GM23338 (cell line): ENCODE measurements at regions not wholly inside any gene's neighbourhood (a gene's known extent, or its start where the extent isn't known, plus 50 kb on each side); places are given as distances from the start of the nearest gene placed in this dataset.

Experiments
- ATAC-seq: fragments of 200-7000 bp; cut with Tn5 transposase; 3 replicates; pipeline ENCODE4 v1.9.1; 2020
- DNase-seq: peaks from one replicate; pipeline ENCODE4 v3.0.0-alpha.2; 2015; ENCODE audit warnings: low spot score
- H2AFZ ChIP-seq: fragments of 200-600 bp; sonication (generic); 2 replicates; pipeline ENCODE4 v1.8.0; 2016; ENCODE audit warnings: antibody characterized with exemption, mild to moderate bottlenecking, moderate library complexity
- H3F3A ChIP-seq: fragments of 200-600 bp; sonication (generic); replicated peaks from 2 replicates; pipeline ENCODE4 v1.8.0; 2017; ENCODE audit warnings: antibody characterized with exemption, mixed run types, low read depth
- H3K27ac ChIP-seq: fragments of 200-600 bp; sonication (generic); 2 replicates; pipeline ENCODE4 v1.6.1; 2016; ENCODE audit warnings: low read depth
- H3K27me3 ChIP-seq: fragments of 200-600 bp; sonication (generic); 2 replicates; pipeline ENCODE4 v1.8.0; 2016; ENCODE audit warnings: mild to moderate bottlenecking, mixed run types, moderate library complexity; ENCODE audit not compliant: insufficient read depth
- H3K36me3 ChIP-seq: fragments of 200-600 bp; sonication (generic); 2 replicates; pipeline ENCODE4 v1.8.0; 2016; ENCODE audit warnings: mild to moderate bottlenecking; ENCODE audit not compliant: insufficient read depth
- H3K4me1 ChIP-seq: fragments of 200-600 bp; sonication (generic); 2 replicates; pipeline ENCODE4 v1.8.0; 2016; ENCODE audit warnings: mild to moderate bottlenecking, moderate library complexity; ENCODE audit not compliant: insufficient read depth
- H3K4me2 ChIP-seq: fragments of 200-600 bp; sonication (generic); 2 replicates; pipeline ENCODE4 v1.7.1; 2017; ENCODE audit warnings: mixed run types
- H3K4me3 ChIP-seq: fragments of 200-600 bp; sonication (generic); 2 replicates; pipeline ENCODE4 v1.6.1; 2016; ENCODE audit warnings: mixed run types
- H3K79me2 ChIP-seq: fragments of 200-600 bp; sonication (generic); replicated peaks from 2 replicates; pipeline ENCODE4 v1.8.0; 2017; ENCODE audit warnings: mild to moderate bottlenecking; ENCODE audit not compliant: insufficient read depth
- H3K9me2 ChIP-seq: fragments of 200-600 bp; sonication (generic); 2 replicates; pipeline ENCODE4 v1.8.0; 2017; ENCODE audit not compliant: insufficient read depth
- H4K20me1 ChIP-seq: fragments of 200-600 bp; sonication (generic); replicated peaks from 2 replicates; pipeline ENCODE4 v1.8.0; 2017; ENCODE audit warnings: mild to moderate bottlenecking; ENCODE audit not compliant: insufficient read depth
- H3K27ac Mint-ChIP-seq: 2 replicates; pipeline ENCODE4 v1.8.0; 2020; ENCODE audit warnings: inconsistent platforms, mild to moderate bottlenecking, moderate library complexity, mixed read lengths
- H3K27me3 Mint-ChIP-seq: 3 replicates; pipeline ENCODE4 v1.8.0; 2022; ENCODE audit warnings: low read depth, mild to moderate bottlenecking, moderate library complexity, mixed read lengths, inconsistent platforms; ENCODE audit not compliant: insufficient read depth, poor library complexity
- H3K36me3 Mint-ChIP-seq: 3 replicates; pipeline ENCODE4 v1.8.0; 2021; ENCODE audit warnings: low read depth, mild to moderate bottlenecking, inconsistent platforms, moderate library complexity, mixed read lengths
- H3K4me1 Mint-ChIP-seq: 3 replicates; pipeline ENCODE4 v1.8.0; 2020; ENCODE audit warnings: mild to moderate bottlenecking, inconsistent platforms, mixed read lengths
- H3K4me3 Mint-ChIP-seq: 3 replicates; pipeline ENCODE4 v1.8.0; 2021; ENCODE audit warnings: moderate library complexity, mild to moderate bottlenecking, inconsistent platforms, mixed read lengths
- H3K9me3 Mint-ChIP-seq: 3 replicates; pipeline ENCODE4 v1.8.0; 2020; ENCODE audit warnings: moderate library complexity, mild to moderate bottlenecking, inconsistent platforms, mixed read lengths
- ETS1 ChIP-seq: IDR thresholded peaks from 2 replicates; pipeline ENCODE4 v1.6.1; 2016; ENCODE audit warnings: antibody characterized with exemption
- EZH2 ChIP-seq: fragments of 200-600 bp; sonication (generic); IDR thresholded peaks from one replicate; pipeline ENCODE4 v1.8.0; 2017; ENCODE audit warnings: antibody characterized with exemption, mild to moderate bottlenecking, low read depth; ENCODE audit not compliant: unreplicated experiment
- JUNB ChIP-seq: IDR thresholded peaks from one replicate; pipeline ENCODE4 v1.6.1; 2016; ENCODE audit warnings: antibody characterized with exemption; ENCODE audit not compliant: unreplicated experiment
- NANOG ChIP-seq: IDR thresholded peaks from 2 replicates; pipeline ENCODE4 v1.6.1; 2016; ENCODE audit warnings: antibody characterized with exemption, borderline replicate concordance
- POLR2AphosphoS5 ChIP-seq: IDR thresholded peaks from 2 replicates; pipeline ENCODE4 v1.6.1; 2016; ENCODE audit warnings: antibody characterized with exemption, low read depth
- ZNF114 ChIP-seq: fragments of 250-450 bp; sonication (Bioruptor Pico); IDR thresholded peaks from 2 replicates; pipeline ENCODE4 v1.5.0; 2020; ENCODE audit warnings: mild to moderate bottlenecking, moderate library complexity
- ZNF331 ChIP-seq: fragments of 250-450 bp; sonication (Bioruptor Pico); IDR thresholded peaks from 2 replicates; pipeline ENCODE4 v1.5.0; 2020; ENCODE audit warnings: low read depth, mild to moderate bottlenecking, moderate library complexity
- TF ChIP-seq, protein P1 (sequence below): fragments of 250-450 bp; sonication (Bioruptor Pico); IDR thresholded peaks from 2 replicates; pipeline ENCODE4 v1.5.0; 2020; ENCODE audit warnings: mild to moderate bottlenecking, moderate library complexity
- TF ChIP-seq, protein P2 (sequence below), 2 experiments: fragments of 200-600 bp in 1 of 2; sonication (generic) in 1 of 2; conservative IDR thresholded peaks; 2 replicates each; pipeline versions ENCODE4 v1.5.1 to v1.6.1; 2016 to 2017; ENCODE audit warnings: antibody characterized with exemption in 2 of 2, low read depth in 2 of 2, mild to moderate bottlenecking in 2 of 2, moderate library complexity in 1 of 2

GRCh38 chr7:96833676-96834453 lies 124.2 kb upstream of the SEM1 start (continued):
- TF ChIP-seq, protein P1, sequence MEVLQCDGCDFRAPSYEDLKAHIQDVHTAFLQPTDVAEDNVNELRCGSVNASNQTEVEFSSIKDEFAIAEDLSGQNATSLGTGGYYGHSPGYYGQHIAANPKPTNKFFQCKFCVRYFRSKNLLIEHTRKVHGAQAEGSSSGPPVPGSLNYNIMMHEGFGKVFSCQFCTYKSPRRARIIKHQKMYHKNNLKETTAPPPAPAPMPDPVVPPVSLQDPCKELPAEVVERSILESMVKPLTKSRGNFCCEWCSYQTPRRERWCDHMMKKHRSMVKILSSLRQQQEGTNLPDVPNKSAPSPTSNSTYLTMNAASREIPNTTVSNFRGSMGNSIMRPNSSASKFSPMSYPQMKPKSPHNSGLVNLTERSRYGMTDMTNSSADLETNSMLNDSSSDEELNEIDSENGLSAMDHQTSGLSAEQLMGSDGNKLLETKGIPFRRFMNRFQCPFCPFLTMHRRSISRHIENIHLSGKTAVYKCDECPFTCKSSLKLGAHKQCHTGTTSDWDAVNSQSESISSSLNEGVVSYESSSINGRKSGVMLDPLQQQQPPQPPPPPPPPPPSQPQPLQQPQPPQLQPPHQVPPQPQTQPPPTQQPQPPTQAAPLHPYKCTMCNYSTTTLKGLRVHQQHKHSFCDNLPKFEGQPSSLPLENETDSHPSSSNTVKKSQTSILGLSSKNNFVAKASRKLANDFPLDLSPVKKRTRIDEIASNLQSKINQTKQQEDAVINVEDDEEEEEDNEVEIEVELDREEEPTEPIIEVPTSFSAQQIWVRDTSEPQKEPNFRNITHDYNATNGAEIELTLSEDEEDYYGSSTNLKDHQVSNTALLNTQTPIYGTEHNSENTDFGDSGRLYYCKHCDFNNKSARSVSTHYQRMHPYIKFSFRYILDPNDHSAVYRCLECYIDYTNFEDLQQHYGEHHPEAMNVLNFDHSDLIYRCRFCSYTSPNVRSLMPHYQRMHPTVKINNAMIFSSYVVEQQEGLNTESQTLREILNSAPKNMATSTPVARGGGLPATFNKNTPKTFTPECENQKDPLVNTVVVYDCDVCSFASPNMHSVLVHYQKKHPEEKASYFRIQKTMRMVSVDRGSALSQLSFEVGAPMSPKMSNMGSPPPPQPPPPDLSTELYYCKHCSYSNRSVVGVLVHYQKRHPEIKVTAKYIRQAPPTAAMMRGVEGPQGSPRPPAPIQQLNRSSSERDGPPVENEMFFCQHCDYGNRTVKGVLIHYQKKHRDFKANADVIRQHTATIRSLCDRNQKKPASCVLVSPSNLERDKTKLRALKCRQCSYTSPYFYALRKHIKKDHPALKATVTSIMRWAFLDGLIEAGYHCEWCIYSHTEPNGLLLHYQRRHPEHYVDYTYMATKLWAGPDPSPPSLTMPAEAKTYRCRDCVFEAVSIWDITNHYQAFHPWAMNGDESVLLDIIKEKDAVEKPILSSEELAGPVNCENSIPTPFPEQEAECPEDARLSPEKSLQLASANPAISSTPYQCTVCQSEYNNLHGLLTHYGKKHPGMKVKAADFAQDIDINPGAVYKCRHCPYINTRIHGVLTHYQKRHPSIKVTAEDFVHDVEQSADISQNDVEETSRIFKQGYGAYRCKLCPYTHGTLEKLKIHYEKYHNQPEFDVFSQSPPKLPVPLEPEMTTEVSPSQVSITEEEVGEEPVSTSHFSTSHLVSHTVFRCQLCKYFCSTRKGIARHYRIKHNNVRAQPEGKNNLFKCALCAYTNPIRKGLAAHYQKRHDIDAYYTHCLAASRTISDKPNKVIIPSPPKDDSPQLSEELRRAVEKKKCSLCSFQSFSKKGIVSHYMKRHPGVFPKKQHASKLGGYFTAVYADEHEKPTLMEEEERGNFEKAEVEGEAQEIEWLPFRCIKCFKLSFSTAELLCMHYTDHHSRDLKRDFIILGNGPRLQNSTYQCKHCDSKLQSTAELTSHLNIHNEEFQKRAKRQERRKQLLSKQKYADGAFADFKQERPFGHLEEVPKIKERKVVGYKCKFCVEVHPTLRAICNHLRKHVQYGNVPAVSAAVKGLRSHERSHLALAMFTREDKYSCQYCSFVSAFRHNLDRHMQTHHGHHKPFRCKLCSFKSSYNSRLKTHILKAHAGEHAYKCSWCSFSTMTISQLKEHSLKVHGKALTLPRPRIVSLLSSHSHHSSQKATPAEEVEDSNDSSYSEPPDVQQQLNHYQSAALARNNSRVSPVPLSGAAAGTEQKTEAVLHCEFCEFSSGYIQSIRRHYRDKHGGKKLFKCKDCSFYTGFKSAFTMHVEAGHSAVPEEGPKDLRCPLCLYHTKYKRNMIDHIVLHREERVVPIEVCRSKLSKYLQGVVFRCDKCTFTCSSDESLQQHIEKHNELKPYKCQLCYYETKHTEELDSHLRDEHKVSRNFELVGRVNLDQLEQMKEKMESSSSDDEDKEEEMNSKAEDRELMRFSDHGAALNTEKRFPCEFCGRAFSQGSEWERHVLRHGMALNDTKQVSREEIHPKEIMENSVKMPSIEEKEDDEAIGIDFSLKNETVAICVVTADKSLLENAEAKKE (CRISPR knock-in tag) = no peak
- TF ChIP-seq NANOG (no peak), POLR2AphosphoS5 (no peak)

DNA sequence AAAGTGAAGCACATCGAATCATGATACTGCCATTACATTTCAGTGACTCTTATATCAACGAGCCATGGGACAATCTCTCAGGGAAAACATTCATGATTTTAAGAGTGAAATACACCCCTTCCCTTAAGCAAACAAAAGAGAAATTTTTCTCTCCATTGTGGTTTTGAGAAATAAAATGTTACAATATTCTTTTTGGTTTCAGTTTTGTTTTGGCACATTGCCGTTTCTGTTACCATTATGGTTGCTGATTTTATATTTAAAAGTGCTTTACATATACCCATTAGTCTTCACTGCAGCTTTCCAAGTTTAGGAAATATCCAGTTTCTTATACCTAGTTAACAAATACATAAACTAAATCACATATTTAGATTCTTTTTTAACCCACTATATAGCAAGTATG lies 126.8 kb upstream of the SEM1 start:
- ATAC-seq (no peak), DNase-seq (no peak)
- no peak overlapping the region for H3K4me2 ChIP-seq
- no peaks in the 10 kb centered on the region for H3F3A ChIP-seq
- no peaks in the 10 kb centered on the region for H3K79me2 ChIP-seq
- H3K27me3 ChIP-seq = no peaks in the 10 kb centered on the region
- H2AFZ ChIP-seq = no peak overlapping the region
- H3K9me2 ChIP-seq = no peaks in the 10 kb centered on the region
- H3K27ac ChIP-seq = no peak overlapping the region
- no peaks in the 10 kb centered on the region for H3K4me1 Mint-ChIP-seq
- H3K4me3 Mint-ChIP-seq = no peak overlapping the region
- no peaks in the 10 kb centered on the region for H3K4me1 ChIP-seq
- H3K36me3 ChIP-seq = no peaks in the 10 kb centered on the region
- no peaks in the 10 kb centered on the region for H3K9me3 Mint-ChIP-seq
- no peak overlapping the region for H3K27ac Mint-ChIP-seq
- H3K27me3 Mint-ChIP-seq = no peaks in the 10 kb centered on the region
- no peaks in the 10 kb centered on the region for H4K20me1 ChIP-seq
- H3K4me3 ChIP-seq = no peak overlapping the region
- H3K36me3 Mint-ChIP-seq = no peaks in the 10 kb centered on the region
- TF ChIP-seq ETS1 (no peak), ZNF331 (CRISPR knock-in tag) (no peak), POLR2AphosphoS5 (no peak), EZH2 (no peak), NANOG (no peak), JUNB (no peak), ZNF114 (CRISPR knock-in tag) (no peak)
- TF ChIP-seq, protein P2, sequence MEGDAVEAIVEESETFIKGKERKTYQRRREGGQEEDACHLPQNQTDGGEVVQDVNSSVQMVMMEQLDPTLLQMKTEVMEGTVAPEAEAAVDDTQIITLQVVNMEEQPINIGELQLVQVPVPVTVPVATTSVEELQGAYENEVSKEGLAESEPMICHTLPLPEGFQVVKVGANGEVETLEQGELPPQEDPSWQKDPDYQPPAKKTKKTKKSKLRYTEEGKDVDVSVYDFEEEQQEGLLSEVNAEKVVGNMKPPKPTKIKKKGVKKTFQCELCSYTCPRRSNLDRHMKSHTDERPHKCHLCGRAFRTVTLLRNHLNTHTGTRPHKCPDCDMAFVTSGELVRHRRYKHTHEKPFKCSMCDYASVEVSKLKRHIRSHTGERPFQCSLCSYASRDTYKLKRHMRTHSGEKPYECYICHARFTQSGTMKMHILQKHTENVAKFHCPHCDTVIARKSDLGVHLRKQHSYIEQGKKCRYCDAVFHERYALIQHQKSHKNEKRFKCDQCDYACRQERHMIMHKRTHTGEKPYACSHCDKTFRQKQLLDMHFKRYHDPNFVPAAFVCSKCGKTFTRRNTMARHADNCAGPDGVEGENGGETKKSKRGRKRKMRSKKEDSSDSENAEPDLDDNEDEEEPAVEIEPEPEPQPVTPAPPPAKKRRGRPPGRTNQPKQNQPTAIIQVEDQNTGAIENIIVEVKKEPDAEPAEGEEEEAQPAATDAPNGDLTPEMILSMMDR (conservative IDR thresholded peaks at IDR 0.05; ENCODE audit: low read depth in 2 of 2) = no peak
